ENCODE measurements at regions not wholly inside any gene's neighbourhood (a gene's known extent, or its start where the extent isn't known, plus 50 kb on each side); places are given as distances from the start of the nearest gene placed in this dataset.

GRCh38 chr9:79007701-79008483 is 563.9 kb upstream of the TLE4 start:
- Histone ChIP-seq H3K4me1 (ENCODE audit: control insufficient read depth, insufficient read depth, low read length) (no peaks in the 10 kb centered on the region), H3K36me3 (ENCODE audit: control insufficient read depth in 2 of 2, insufficient read depth in 2 of 2, low read length in 2 of 2) (no peaks in the 10 kb centered on the region), H3K27me3 (ENCODE audit: control insufficient read depth in 1 of 2, insufficient read depth in 2 of 2, low read length in 2 of 2) (no peaks in the 10 kb centered on the region), H3K9me3 (ENCODE audit: control insufficient read depth in 2 of 2, low read length in 2 of 2) (no peaks in the 10 kb centered on the region), H3K4me3 (ENCODE audit: low read length in 2 of 2) (no peak overlapping the region), H3K27ac (ENCODE audit: low read length) (no peak overlapping the region), H3K9ac (ENCODE audit: low read length in 2 of 2) (no peak overlapping the region)

DNA sequence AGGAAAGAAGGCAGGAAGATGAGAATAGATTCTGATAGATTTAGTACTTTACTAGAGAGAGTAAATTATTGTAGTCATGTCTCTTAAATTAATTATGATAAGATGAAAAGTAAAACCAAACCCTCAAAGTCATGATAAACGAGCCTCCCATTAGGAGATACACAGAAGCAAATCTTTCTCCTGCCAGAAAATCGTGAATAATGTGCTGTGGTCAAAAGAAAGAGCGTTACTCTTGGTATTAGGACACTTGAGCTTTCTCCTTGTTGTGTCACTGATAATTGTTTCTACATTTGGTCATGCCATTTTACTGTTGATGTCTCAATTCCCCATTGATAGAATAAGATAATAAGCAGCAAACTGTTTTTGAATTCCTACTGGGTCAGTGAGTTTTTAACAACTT is 562.8 kb upstream of the TLE4 start:
- Histone ChIP-seq H3K36me3 (ENCODE audit: control insufficient read depth in 2 of 2, insufficient read depth in 2 of 2, low read length in 2 of 2) (no peaks in the 10 kb centered on the region), H3K27me3 (ENCODE audit: control insufficient read depth in 1 of 2, insufficient read depth in 2 of 2, low read length in 2 of 2) (no peaks in the 10 kb centered on the region), H3K4me1 (ENCODE audit: control insufficient read depth, insufficient read depth, low read length) (no peaks in the 10 kb centered on the region), H3K9ac (ENCODE audit: low read length in 2 of 2) (no peak overlapping the region), H3K27ac (ENCODE audit: low read length) (no peak overlapping the region), H3K4me3 (ENCODE audit: low read length in 2 of 2) (no peak overlapping the region), H3K9me3 (ENCODE audit: control insufficient read depth in 2 of 2, low read length in 2 of 2) (no peaks in the 10 kb centered on the region)

- Histone ChIP-seq H3K27me3 (ENCODE audit: control insufficient read depth in 1 of 2, insufficient read depth in 2 of 2, low read length in 2 of 2) (no peaks in the 10 kb centered on the region), H3K9ac (ENCODE audit: low read length in 2 of 2) (no peak overlapping the region), H3K4me3 (ENCODE audit: low read length in 2 of 2) (no peak overlapping the region), H3K4me1 (ENCODE audit: control insufficient read depth, insufficient read depth, low read length) (no peaks in the 10 kb centered on the region), H3K9me3 (ENCODE audit: control insufficient read depth in 2 of 2, low read length in 2 of 2) (no peaks in the 10 kb centered on the region), H3K36me3 (ENCODE audit: control insufficient read depth in 2 of 2, insufficient read depth in 2 of 2, low read length in 2 of 2) (no peaks in the 10 kb centered on the region), H3K27ac (ENCODE audit: low read length) (no peak overlapping the region)
These were observed 560.3 kb upstream of the TLE4 start for GRCh38 chr9:79011461-79011860.

GRCh38 chr9:79012561-79012960 is 559.2 kb upstream of the TLE4 start:
- H3K4me3 ChIP-seq (ENCODE audit: low read length in 2 of 2), result no peak overlapping the region
- no peak overlapping the region for H3K27ac ChIP-seq (ENCODE audit: low read length)
- no peaks in the 10 kb centered on the region for H3K4me1 ChIP-seq (ENCODE audit: control insufficient read depth, insufficient read depth, low read length)
- H3K9ac ChIP-seq (ENCODE audit: low read length in 2 of 2), result no peak overlapping the region
- H3K9me3 ChIP-seq (ENCODE audit: control insufficient read depth in 2 of 2, low read length in 2 of 2), result no peaks in the 10 kb centered on the region
- no peaks in the 10 kb centered on the region for H3K36me3 ChIP-seq (ENCODE audit: control insufficient read depth in 2 of 2, insufficient read depth in 2 of 2, low read length in 2 of 2)
- H3K27me3 ChIP-seq (ENCODE audit: control insufficient read depth in 1 of 2, insufficient read depth in 2 of 2, low read length in 2 of 2), result no peaks in the 10 kb centered on the region

DNA sequence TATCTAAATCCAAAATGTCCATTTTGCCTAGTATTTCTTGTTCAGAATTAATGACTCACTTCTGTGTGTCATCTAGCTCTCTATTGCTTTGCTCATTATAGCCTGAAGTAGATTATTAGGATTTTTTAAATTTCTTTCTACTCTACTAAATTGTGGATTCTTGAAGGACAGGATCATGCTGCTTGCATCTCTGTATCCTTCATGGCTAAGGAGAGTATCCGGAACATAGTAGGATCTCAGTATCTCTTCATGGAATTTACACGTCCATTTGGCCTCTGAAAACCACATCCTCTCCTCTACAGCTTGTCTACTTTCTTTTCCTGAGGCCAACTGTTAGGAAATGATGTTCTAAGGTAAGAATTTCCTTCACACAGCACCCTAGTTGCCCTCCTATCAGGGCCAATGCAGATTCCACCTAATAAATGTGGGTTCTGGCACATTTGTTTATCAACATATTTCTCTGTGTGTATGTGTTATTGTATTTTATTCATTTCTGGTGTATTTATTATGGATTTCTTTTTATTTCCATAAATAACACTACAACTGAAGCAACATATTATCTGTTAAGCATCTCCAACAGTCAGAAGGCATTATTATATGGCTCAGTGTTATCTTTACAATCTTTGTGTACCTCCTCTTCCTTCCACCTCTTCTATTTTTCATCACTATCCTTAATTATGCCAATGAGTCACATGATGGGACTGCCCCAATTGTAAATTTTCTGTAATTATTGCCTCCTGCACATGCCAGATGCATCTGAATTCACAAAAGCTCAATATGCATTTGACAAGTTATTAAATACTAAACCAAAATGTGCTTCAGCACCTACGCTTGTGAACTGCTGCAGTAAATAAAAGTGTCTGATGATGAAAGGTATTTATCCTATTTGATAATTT is 557.8 kb upstream of the TLE4 start:
- Histone ChIP-seq H3K27me3 (ENCODE audit: control insufficient read depth in 1 of 2, insufficient read depth in 2 of 2, low read length in 2 of 2) (no peaks in the 10 kb centered on the region), H3K27ac (ENCODE audit: low read length) (no peak overlapping the region), H3K4me3 (ENCODE audit: low read length in 2 of 2) (no peak overlapping the region), H3K9ac (ENCODE audit: low read length in 2 of 2) (no peak overlapping the region), H3K9me3 (ENCODE audit: control insufficient read depth in 2 of 2, low read length in 2 of 2) (no peaks in the 10 kb centered on the region), H3K36me3 (ENCODE audit: control insufficient read depth in 2 of 2, insufficient read depth in 2 of 2, low read length in 2 of 2) (no peaks in the 10 kb centered on the region), H3K4me1 (ENCODE audit: control insufficient read depth, insufficient read depth, low read length) (no peaks in the 10 kb centered on the region)

DNA sequence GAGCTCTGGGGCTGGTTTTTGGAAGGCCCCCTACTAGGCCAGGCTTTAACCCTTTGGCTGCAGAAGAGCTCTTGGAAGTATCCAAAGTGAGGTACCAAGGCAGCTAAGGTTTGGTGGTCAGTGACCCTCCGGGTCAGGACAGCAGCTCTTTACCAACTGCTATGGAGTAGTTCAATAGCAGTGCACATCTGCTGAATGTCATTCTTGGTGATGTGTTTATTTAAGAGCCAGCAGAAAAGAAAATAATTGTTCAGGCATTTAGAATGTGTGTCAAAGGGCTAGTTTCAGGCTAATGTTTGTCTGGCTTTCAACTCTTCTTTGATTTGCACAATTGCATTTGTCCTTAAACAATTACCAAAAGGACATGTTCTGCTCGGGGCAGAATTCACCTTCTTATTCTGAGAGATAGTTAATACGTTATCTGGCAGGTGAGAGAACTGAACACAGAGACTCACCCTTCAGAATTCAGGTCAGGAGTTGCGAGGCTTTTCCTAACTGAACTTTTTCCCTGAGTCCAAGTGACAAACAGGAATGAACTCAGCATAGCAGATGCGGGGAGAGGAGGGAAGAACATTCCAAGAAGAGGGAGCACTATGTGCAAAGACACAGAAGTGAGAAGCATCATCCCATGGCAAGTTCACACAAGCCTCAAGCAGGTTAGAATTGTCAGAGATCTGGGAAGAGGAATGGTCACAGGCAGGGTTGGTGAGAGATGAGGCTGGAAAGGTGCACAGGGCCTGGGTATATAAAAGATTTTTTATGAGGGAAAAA is 556.7 kb upstream of the TLE4 start:
- H3K27me3 ChIP-seq (ENCODE audit: control insufficient read depth in 1 of 2, insufficient read depth in 2 of 2, low read length in 2 of 2), result no peaks in the 10 kb centered on the region
- H3K4me1 ChIP-seq (ENCODE audit: control insufficient read depth, insufficient read depth, low read length), result no peaks in the 10 kb centered on the region
- H3K9ac ChIP-seq (ENCODE audit: low read length in 2 of 2), result no peak overlapping the region
- no peak overlapping the region for H3K4me3 ChIP-seq (ENCODE audit: low read length in 2 of 2)
- no peaks in the 10 kb centered on the region for H3K9me3 ChIP-seq (ENCODE audit: control insufficient read depth in 2 of 2, low read length in 2 of 2)
- no peaks in the 10 kb centered on the region for H3K36me3 ChIP-seq (ENCODE audit: control insufficient read depth in 2 of 2, insufficient read depth in 2 of 2, low read length in 2 of 2)
- no peak overlapping the region for H3K27ac ChIP-seq (ENCODE audit: low read length)

- Histone ChIP-seq H3K9ac (ENCODE audit: low read length in 2 of 2) (no peak overlapping the region), H3K9me3 (ENCODE audit: control insufficient read depth in 2 of 2, low read length in 2 of 2) (no peaks in the 10 kb centered on the region), H3K27ac (ENCODE audit: low read length) (no peak overlapping the region), H3K4me3 (ENCODE audit: low read length in 2 of 2) (no peak overlapping the region), H3K36me3 (ENCODE audit: control insufficient read depth in 2 of 2, insufficient read depth in 2 of 2, low read length in 2 of 2) (no peaks in the 10 kb centered on the region), H3K27me3 (ENCODE audit: control insufficient read depth in 1 of 2, insufficient read depth in 2 of 2, low read length in 2 of 2) (no peaks in the 10 kb centered on the region), H3K4me1 (ENCODE audit: control insufficient read depth, insufficient read depth, low read length) (no peaks in the 10 kb centered on the region)
These were observed 555.8 kb upstream of the TLE4 start for GRCh38 chr9:79015951-79016350.

DNA sequence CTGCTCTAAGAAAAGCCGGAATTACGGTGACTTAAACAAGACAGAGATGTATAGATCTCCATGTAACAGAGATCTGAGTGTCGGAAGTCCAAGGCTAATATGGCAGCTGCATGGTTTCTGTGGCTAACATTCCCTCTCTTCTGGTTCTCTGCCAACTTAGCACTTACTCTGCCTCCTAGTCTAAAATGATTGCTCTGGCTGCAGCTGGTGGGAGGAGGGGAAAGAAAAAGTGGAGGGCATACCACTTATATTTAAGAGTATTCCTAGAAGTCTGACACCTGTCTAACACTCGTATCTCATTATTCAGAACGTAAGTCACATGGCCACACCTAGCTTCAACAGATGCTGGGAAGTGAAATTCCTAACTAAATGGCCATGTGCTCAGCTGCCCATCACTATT is 551.5 kb upstream of the TLE4 start:
- H3K27me3 ChIP-seq (ENCODE audit: control insufficient read depth in 1 of 2, insufficient read depth in 2 of 2, low read length in 2 of 2), result no peaks in the 10 kb centered on the region
- H3K27ac ChIP-seq (ENCODE audit: low read length), result no peak overlapping the region
- H3K36me3 ChIP-seq (ENCODE audit: control insufficient read depth in 2 of 2, insufficient read depth in 2 of 2, low read length in 2 of 2), result no peaks in the 10 kb centered on the region
- H3K4me1 ChIP-seq (ENCODE audit: control insufficient read depth, insufficient read depth, low read length), result no peaks in the 10 kb centered on the region
- no peak overlapping the region for H3K4me3 ChIP-seq (ENCODE audit: low read length in 2 of 2)
- H3K9me3 ChIP-seq (ENCODE audit: control insufficient read depth in 2 of 2, low read length in 2 of 2), result peaks cover 0 to 2% of the 10 kb centered on the region in 2 donors
- H3K9ac ChIP-seq (ENCODE audit: low read length in 2 of 2), result no peak overlapping the region

- no peak overlapping the region for H3K27ac ChIP-seq (ENCODE audit: low read length)
- no peaks in the 10 kb centered on the region for H3K4me1 ChIP-seq (ENCODE audit: control insufficient read depth, insufficient read depth, low read length)
- H3K9me3 ChIP-seq (ENCODE audit: control insufficient read depth in 2 of 2, low read length in 2 of 2), result peaks cover 0 to 2% of the 10 kb centered on the region in 2 donors
- no peaks in the 10 kb centered on the region for H3K36me3 ChIP-seq (ENCODE audit: control insufficient read depth in 2 of 2, insufficient read depth in 2 of 2, low read length in 2 of 2)
- no peaks in the 10 kb centered on the region for H3K27me3 ChIP-seq (ENCODE audit: control insufficient read depth in 1 of 2, insufficient read depth in 2 of 2, low read length in 2 of 2)
- H3K9ac ChIP-seq (ENCODE audit: low read length in 2 of 2), result no peak overlapping the region
- H3K4me3 ChIP-seq (ENCODE audit: low read length in 2 of 2), result no peak overlapping the region
These were observed 550.7 kb upstream of the TLE4 start for GRCh38 chr9:79021084-79021483.

DNA sequence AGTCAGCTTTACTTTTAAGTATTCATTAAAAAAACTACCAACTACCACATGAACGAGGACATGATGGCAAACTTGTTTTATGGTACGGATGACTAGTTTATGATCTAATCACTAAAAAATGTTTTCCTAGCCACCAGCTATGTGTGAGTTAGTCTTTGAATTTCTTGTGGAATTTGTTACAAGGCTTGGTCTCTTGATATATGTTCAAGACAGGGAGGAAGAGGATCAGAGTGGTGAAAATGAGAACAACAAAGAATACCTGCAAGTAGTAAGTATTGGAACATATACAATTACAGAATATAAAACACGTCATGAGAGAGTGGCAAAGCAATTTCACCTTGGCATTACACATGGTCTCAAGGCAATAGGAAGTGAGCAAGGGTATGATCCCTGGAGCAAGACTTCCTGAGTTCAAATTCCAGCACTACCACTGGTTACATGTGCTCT is 548.6 kb upstream of the TLE4 start:
- no peak overlapping the region for H3K4me3 ChIP-seq (ENCODE audit: low read length in 2 of 2)
- H3K9ac ChIP-seq (ENCODE audit: low read length in 2 of 2), result no peak overlapping the region
- no peaks in the 10 kb centered on the region for H3K4me1 ChIP-seq (ENCODE audit: control insufficient read depth, insufficient read depth, low read length)
- no peaks in the 10 kb centered on the region for H3K36me3 ChIP-seq (ENCODE audit: control insufficient read depth in 2 of 2, insufficient read depth in 2 of 2, low read length in 2 of 2)
- H3K27me3 ChIP-seq (ENCODE audit: control insufficient read depth in 1 of 2, insufficient read depth in 2 of 2, low read length in 2 of 2), result no peaks in the 10 kb centered on the region
- H3K9me3 ChIP-seq (ENCODE audit: control insufficient read depth in 2 of 2, low read length in 2 of 2), result peaks cover 0 to 2% of the 10 kb centered on the region in 2 donors
- no peak overlapping the region for H3K27ac ChIP-seq (ENCODE audit: low read length)
